Spleen (tissue), 11 donors: ENCODE measurements at regions not wholly inside any gene's neighbourhood (a gene's known extent, or its start where the extent isn't known, plus 50 kb on each side); places are given as distances from the start of the nearest gene placed in this dataset.

ENCODE experiments used
- DNase-seq: peaks from one replicate; pipeline ENCODE4 v3.0.0-alpha.2; 2020
- H3K27ac ChIP-seq, 8 donors: fragments of 200-600 bp; sonication (generic) in 7 of 8; 1 replicate in 4 of 8; 2 replicates in 4 of 8; pipeline versions ENCODE4 v1.5.0 to v1.8.0; 2016 to 2021; ENCODE audit warnings: inconsistent platforms in 4 of 8, mild to moderate bottlenecking in 4 of 8, moderate library complexity in 1 of 8
- H3K27me3 ChIP-seq, 7 donors: fragments of 200-600 bp; sonication (generic) in 6 of 7; replicated peaks in 1 of 7; 1 replicate in 4 of 7; 2 replicates in 3 of 7; pipeline versions ENCODE4 v1.5.0 to v1.8.0; 2016 to 2021; ENCODE audit warnings: inconsistent platforms in 3 of 7, mild to moderate bottlenecking in 1 of 7
- H3K36me3 ChIP-seq, 6 donors: fragments of 200-600 bp; sonication (generic) in 5 of 6; 1 replicate in 4 of 6; 2 replicates in 2 of 6; pipeline versions ENCODE4 v1.5.0 to v1.8.0; 2016 to 2021; ENCODE audit warnings: inconsistent platforms in 2 of 6
- H3K4me1 ChIP-seq, 6 donors: fragments of 200-600 bp; sonication (generic) in 5 of 6; 1 replicate in 3 of 6; 2 replicates in 3 of 6; pipeline versions ENCODE4 v1.5.0 to v1.8.0; 2016 to 2021; ENCODE audit warnings: inconsistent platforms in 3 of 6
- H3K4me3 ChIP-seq, 8 donors: fragments of 200-600 bp; sonication (generic) in 7 of 8; 1 replicate in 4 of 8; 2 replicates in 4 of 8; pipeline versions ENCODE4 v1.5.0 to v1.8.0; 2016 to 2021; ENCODE audit warnings: inconsistent platforms in 4 of 8, mild to moderate bottlenecking in 4 of 8, moderate library complexity in 2 of 8
- H3K9me3 ChIP-seq, 8 donors: fragments of 200-600 bp; sonication (generic) in 7 of 8; 1 replicate in 4 of 8; 2 replicates in 4 of 8; pipeline versions ENCODE4 v1.5.0 to v1.8.0; 2016 to 2021; ENCODE audit warnings: inconsistent platforms in 4 of 8
- POLR2A ChIP-seq, 3 donors: fragments of 450-650 bp; IDR thresholded peaks; one replicate each; pipeline ENCODE4 v1.5.1; 2017; ENCODE audit warnings: antibody characterized with exemption in 3 of 3, mild to moderate bottlenecking in 1 of 3
- POLR2AphosphoS5 ChIP-seq, 3 donors: sonication (generic); formaldehyde crosslinking; IDR thresholded peaks; one replicate each; pipeline ENCODE4 v1.5.1; 2017; ENCODE audit warnings: antibody characterized with exemption in 3 of 3
- WGBS, 5 donors: extraction: QIAGEN DNeasy Blood & Tissue Kit in 3 of 5; methylation state at CpG; one replicate each; pipeline versions ENCODE4 v1.1.5 to v1.1.7; 2013 to 2018; 5-methylcytosine and 5-hydroxymethylcytosine counted together
- intact Hi-C: fragments of 100-400 bp; cut with DNase I; formaldehyde crosslinking; loops from one replicate; pipeline ENCODE4 v1.15.0; 2023; ENCODE audit warnings: low total_unique reads
- TF ChIP-seq, protein P1 (sequence below), 11 experiments: fragments of 200-600 bp in 7 of 11; fragments of 450-650 bp in 4 of 11; sonication (generic) in 4 of 11; IDR thresholded peaks in 8 of 11; conservative IDR thresholded peaks in 3 of 11; 1 replicate in 7 of 11; 2 replicates in 4 of 11; pipeline versions ENCODE4 v1.4.0 to v1.8.0; 2016 to 2021; ENCODE audit warnings: antibody characterized with exemption in 11 of 11, inconsistent platforms in 4 of 11, mild to moderate bottlenecking in 1 of 11
- donor health status: healthy with polysubstance abuse.
- donor health status: DM: no; HTN: no; CAD: no; lungs with moderate emphysema.
- donor health status: DM: no; HTN: no; CAD: no.
- donor health status: Bipolar disorder and iron deficiency.
- donor health status: healthy.
- donor health status: DM: no; HTN: no; CAD: no.
- donor health status: DM: yes; HTN: yes; CAD: no.

DNA sequence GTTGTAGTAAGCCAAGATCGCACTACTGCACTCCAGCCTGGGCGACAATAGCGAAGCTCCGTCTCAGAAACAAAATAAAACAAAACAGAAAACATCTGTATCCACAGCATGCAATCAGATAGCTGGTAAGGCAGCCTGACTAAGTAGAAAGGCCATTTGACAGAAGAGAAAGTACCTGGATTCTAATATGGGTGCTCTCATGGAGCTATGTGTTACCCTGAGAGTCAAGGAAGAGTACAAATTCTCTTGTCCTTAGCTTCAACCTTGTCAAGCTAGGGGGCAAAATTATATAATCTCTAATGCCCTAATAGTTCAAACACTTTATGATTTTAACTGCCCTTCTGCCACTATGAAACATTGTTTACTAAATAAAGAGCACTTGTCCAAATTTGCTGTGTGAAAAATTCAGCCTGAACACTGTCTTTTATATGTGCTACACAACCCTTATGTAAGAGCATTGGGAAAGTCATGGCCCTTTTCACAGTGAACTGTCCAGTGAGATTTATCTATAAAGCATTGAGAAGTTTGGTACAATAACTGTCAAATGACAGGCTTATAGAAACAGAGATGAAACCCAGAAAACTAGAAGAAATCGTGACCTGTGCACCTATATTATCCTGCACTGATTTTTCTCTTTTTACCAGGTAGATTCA is 51.2 kb upstream of the PRKG1 start:
- Histone ChIP-seq H3K27ac (no peak overlapping the region), H3K9me3 (no peaks in the 10 kb centered on the region), H3K36me3 (no peaks in the 10 kb centered on the region), H3K27me3 (no peaks in the 10 kb centered on the region), H3K4me3 (no peak overlapping the region), H3K4me1 (no peaks in the 10 kb centered on the region)
- intact Hi-C loops = no loop called here
- 87 to 98% (median 91%) methylated on average over 5 of the region's 5 CpGs for WGBS, 5 donors
- DNase-seq = no peak
- TF ChIP-seq, protein P1, sequence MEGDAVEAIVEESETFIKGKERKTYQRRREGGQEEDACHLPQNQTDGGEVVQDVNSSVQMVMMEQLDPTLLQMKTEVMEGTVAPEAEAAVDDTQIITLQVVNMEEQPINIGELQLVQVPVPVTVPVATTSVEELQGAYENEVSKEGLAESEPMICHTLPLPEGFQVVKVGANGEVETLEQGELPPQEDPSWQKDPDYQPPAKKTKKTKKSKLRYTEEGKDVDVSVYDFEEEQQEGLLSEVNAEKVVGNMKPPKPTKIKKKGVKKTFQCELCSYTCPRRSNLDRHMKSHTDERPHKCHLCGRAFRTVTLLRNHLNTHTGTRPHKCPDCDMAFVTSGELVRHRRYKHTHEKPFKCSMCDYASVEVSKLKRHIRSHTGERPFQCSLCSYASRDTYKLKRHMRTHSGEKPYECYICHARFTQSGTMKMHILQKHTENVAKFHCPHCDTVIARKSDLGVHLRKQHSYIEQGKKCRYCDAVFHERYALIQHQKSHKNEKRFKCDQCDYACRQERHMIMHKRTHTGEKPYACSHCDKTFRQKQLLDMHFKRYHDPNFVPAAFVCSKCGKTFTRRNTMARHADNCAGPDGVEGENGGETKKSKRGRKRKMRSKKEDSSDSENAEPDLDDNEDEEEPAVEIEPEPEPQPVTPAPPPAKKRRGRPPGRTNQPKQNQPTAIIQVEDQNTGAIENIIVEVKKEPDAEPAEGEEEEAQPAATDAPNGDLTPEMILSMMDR (IDR thresholded peaks at IDR 0.05 in 8 of 11, conservative IDR thresholded peaks at IDR 0.05 in 3 of 11) = no peak
- no peak for TF ChIP-seq POLR2AphosphoS5 (IDR thresholded peaks at IDR 0.05)
- TF ChIP-seq POLR2A (IDR thresholded peaks at IDR 0.05) = no peak

DNA sequence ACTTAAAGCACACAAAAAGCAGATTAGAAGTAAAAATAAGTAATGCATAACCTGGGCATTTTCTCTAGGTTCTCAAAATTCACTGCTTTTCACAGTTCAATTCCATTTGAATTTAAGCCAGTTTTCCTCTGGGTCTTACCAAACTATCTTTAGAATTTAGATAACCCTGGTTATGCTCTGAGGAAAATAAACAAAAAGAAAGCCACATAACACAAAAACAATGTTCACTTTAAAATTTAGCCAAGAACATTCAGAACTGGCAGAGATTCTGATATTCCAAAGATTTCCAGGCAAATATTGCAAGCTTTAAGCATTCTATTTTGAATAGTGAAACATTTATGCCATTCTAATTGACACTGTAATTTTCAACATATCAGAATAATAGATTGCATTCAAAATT is 50.7 kb upstream of the PRKG1 start:
- H3K27me3 ChIP-seq = no peaks in the 10 kb centered on the region
- intact Hi-C loops = no loop called here
- TF ChIP-seq, protein P1 (IDR thresholded peaks at IDR 0.05 in 8 of 11, conservative IDR thresholded peaks at IDR 0.05 in 3 of 11) = no peak
- TF ChIP-seq POLR2AphosphoS5 (IDR thresholded peaks at IDR 0.05) = no peak
- TF ChIP-seq POLR2A (IDR thresholded peaks at IDR 0.05) = no peak
- H3K27ac ChIP-seq = no peak overlapping the region
- no peaks in the 10 kb centered on the region for H3K4me1 ChIP-seq
- no peaks in the 10 kb centered on the region for H3K9me3 ChIP-seq
- DNase-seq = no peak
- no peaks in the 10 kb centered on the region for H3K36me3 ChIP-seq
- H3K4me3 ChIP-seq = no peak overlapping the region
